ENCODE measurements at regions not wholly inside any gene's neighbourhood (a gene's known extent, or its start where the extent isn't known, plus 50 kb on each side); places are given as distances from the start of the nearest gene placed in this dataset.

- no peak for TF ChIP-seq CTCF (IDR thresholded peaks at IDR 0.05; ENCODE audit: low read depth, low read length)
- in situ Hi-C loops (cut with HindIII; ENCODE audit: low sequenced_read_pairs), result no loop called here
- H3K4me3 ChIP-seq (ENCODE audit: low read depth, low read length), result no peak overlapping the region
- DNase-seq (ENCODE audit: low read depth, low spot score), result no peak
Measured at GRCh38 chr5:148732692-148733091, 78.4 kb upstream of the HTR4 start.

GRCh38 chr5:148733601-148734438, 79.5 kb upstream of the HTR4 start:
- peak; percentile 88 for DNase-seq (ENCODE audit: low read depth, low spot score)
- TF ChIP-seq CTCF (IDR thresholded peaks at IDR 0.05; ENCODE audit: low read depth, low read length), result peak; percentile 62
- no peak overlapping the region for H3K4me3 ChIP-seq (ENCODE audit: low read depth, low read length)
- in situ Hi-C loops (cut with HindIII; ENCODE audit: low sequenced_read_pairs), result no loop called here

- H3K4me3 ChIP-seq (ENCODE audit: low read depth, low read length), result no peak overlapping the region
- no peak for DNase-seq (ENCODE audit: low read depth, low spot score)
- in situ Hi-C loops (cut with HindIII; ENCODE audit: low sequenced_read_pairs), result no loop called here
- TF ChIP-seq CTCF (IDR thresholded peaks at IDR 0.05; ENCODE audit: low read depth, low read length), result no peak
Measured at GRCh38 chr5:148734518-148734917, 80.2 kb upstream of the HTR4 start.

GRCh38 chr5:148735301-148735835, 81.0 kb upstream of the HTR4 start:
- in situ Hi-C loops (cut with HindIII; ENCODE audit: low sequenced_read_pairs), result no loop called here
- H3K4me3 ChIP-seq (ENCODE audit: low read depth, low read length), result no peak overlapping the region
- no peak for TF ChIP-seq CTCF (IDR thresholded peaks at IDR 0.05; ENCODE audit: low read depth, low read length)
- no peak for DNase-seq (ENCODE audit: low read depth, low spot score)

- no peak for DNase-seq (ENCODE audit: low read depth, low spot score)
- TF ChIP-seq CTCF (IDR thresholded peaks at IDR 0.05; ENCODE audit: low read depth, low read length), result no peak
- no peak overlapping the region for H3K4me3 ChIP-seq (ENCODE audit: low read depth, low read length)
- in situ Hi-C loops (cut with HindIII; ENCODE audit: low sequenced_read_pairs), result no loop called here
Measured at GRCh38 chr5:148739023-148739422, 84.7 kb upstream of the HTR4 start.

GRCh38 chr5:148739524-148739923, 85.2 kb upstream of the HTR4 start:
- no peak overlapping the region for H3K4me3 ChIP-seq (ENCODE audit: low read depth, low read length)
- in situ Hi-C loops (cut with HindIII; ENCODE audit: low sequenced_read_pairs), result no loop called here
- DNase-seq (ENCODE audit: low read depth, low spot score), result peak; percentile 90

More at GRCh38 chr5:148739524-148739923, 85.2 kb upstream of the HTR4 start:
- TF ChIP-seq CTCF (IDR thresholded peaks at IDR 0.05; ENCODE audit: low read depth, low read length), result no peak
